ENCODE measurements at regions not wholly inside any gene's neighbourhood (a gene's known extent, or its start where the extent isn't known, plus 50 kb on each side); places are given as distances from the start of the nearest gene placed in this dataset.
"Not testable (repeated sequence)": the region's sequence is repeated elsewhere in the genome, so short reads cannot be mapped to it uniquely, and the experiment has no call there.

DNA sequence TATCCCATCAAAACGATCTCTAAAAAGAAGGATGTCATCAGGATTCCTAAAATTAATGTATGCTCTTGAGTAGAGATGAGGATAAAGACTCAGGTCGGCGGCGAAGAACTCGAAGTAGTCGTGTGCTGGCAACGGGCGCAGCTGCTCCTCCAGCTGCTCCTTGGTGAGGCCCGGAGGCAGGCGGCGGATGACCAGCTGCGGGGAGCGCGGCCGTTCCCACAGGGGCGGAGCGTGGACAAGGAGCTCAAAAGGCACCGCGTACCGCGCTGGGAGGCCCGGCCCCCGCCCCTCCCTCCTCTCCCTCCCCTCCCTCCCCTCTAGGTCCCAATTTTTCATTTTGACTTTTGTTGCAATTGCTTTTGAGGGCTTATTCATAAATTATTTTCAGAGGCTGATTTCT, 90.7 kb downstream of the LGALS9B start:
- TF ChIP-seq, protein P1, sequence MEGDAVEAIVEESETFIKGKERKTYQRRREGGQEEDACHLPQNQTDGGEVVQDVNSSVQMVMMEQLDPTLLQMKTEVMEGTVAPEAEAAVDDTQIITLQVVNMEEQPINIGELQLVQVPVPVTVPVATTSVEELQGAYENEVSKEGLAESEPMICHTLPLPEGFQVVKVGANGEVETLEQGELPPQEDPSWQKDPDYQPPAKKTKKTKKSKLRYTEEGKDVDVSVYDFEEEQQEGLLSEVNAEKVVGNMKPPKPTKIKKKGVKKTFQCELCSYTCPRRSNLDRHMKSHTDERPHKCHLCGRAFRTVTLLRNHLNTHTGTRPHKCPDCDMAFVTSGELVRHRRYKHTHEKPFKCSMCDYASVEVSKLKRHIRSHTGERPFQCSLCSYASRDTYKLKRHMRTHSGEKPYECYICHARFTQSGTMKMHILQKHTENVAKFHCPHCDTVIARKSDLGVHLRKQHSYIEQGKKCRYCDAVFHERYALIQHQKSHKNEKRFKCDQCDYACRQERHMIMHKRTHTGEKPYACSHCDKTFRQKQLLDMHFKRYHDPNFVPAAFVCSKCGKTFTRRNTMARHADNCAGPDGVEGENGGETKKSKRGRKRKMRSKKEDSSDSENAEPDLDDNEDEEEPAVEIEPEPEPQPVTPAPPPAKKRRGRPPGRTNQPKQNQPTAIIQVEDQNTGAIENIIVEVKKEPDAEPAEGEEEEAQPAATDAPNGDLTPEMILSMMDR (IDR thresholded peaks at IDR 0.05; ENCODE audit: insufficient read depth, low read length) = not testable (repeated sequence)
- TF ChIP-seq POLR2AphosphoS5 (IDR thresholded peaks at IDR 0.05; ENCODE audit: low read depth) = not testable (repeated sequence)

Measured in HL-60 (cell line).